ENCODE measurements at regions not wholly inside any gene's neighbourhood (a gene's known extent, or its start where the extent isn't known, plus 50 kb on each side); places are given as distances from the start of the nearest gene placed in this dataset.
A peak's percentile ranks its signal among the peaks of the same experiment; 100 is the strongest.

GRCh38 chr7:131186816-131187215 is 140.9 kb upstream of the MKLN1 start:
- H4K8ac ChIP-seq (ENCODE audit: low read length) = no peak overlapping the region
- H3K4ac ChIP-seq (ENCODE audit: low read depth in 1 of 2, low read length in 2 of 2) = no peak overlapping the region
- H3K27me3 ChIP-seq (ENCODE audit: control insufficient read depth in 1 of 2, insufficient read depth in 1 of 2, low read length in 2 of 2) = no peaks in the 10 kb centered on the region
- no peak overlapping the region for H3K23ac ChIP-seq (ENCODE audit: low read length in 2 of 2)
- H2BK5ac ChIP-seq (ENCODE audit: low read depth, low read length, poor library complexity, severe bottlenecking) = no peak overlapping the region
- H2AFZ ChIP-seq (ENCODE audit: low read depth, low read length) = no peak overlapping the region
- H3K4me1 ChIP-seq (ENCODE audit: control insufficient read depth, insufficient read depth, low read depth, low read length) = peaks cover 17% of the 10 kb centered on the region
- H3K9me3 ChIP-seq (ENCODE audit: control insufficient read depth, low read length) = peaks cover 23% of the 10 kb centered on the region
- H3K36me3 ChIP-seq (ENCODE audit: control insufficient read depth in 1 of 2, insufficient read depth in 2 of 2, low read depth in 1 of 2, low read length in 2 of 2) = no peaks in the 10 kb centered on the region
- no peak overlapping the region for H4K91ac ChIP-seq (ENCODE audit: low read length)
- peak overlapping the region in 1 of 2 experiments; percentile 48 for H3K4me3 ChIP-seq (ENCODE audit: insufficient read depth in 1 of 2, low read depth in 1 of 2, low read length in 2 of 2)
- H2AK5ac ChIP-seq (ENCODE audit: low read length, severe bottlenecking) = peak overlapping the region; percentile 69
- no peak overlapping the region for H2BK12ac ChIP-seq (ENCODE audit: low read length in 2 of 2)
- H3K9ac ChIP-seq (ENCODE audit: low read length) = no peak overlapping the region
- 92% methylated on average over 7 of the region's 7 CpGs for WGBS
- no peaks in the 10 kb centered on the region for H3K79me1 ChIP-seq (replicated peaks; ENCODE audit: low read length, poor library complexity, severe bottlenecking)
- H3K18ac ChIP-seq (ENCODE audit: low read depth in 1 of 2, low read length in 2 of 2) = peak overlapping the region; percentile 4 to 66
- H3K27ac ChIP-seq (ENCODE audit: low read length, poor library complexity, severe bottlenecking) = no peak overlapping the region
- no peak overlapping the region for H3K14ac ChIP-seq (ENCODE audit: low read length in 2 of 2)
- DNase-seq = no peak
- no peak overlapping the region for H3K4me2 ChIP-seq (ENCODE audit: low read length, poor library complexity, severe bottlenecking)
- H2BK120ac ChIP-seq (ENCODE audit: low read depth, low read length) = no peak overlapping the region
- H2BK15ac ChIP-seq (ENCODE audit: low read depth, poor library complexity, severe bottlenecking) = no peak overlapping the region

DNA sequence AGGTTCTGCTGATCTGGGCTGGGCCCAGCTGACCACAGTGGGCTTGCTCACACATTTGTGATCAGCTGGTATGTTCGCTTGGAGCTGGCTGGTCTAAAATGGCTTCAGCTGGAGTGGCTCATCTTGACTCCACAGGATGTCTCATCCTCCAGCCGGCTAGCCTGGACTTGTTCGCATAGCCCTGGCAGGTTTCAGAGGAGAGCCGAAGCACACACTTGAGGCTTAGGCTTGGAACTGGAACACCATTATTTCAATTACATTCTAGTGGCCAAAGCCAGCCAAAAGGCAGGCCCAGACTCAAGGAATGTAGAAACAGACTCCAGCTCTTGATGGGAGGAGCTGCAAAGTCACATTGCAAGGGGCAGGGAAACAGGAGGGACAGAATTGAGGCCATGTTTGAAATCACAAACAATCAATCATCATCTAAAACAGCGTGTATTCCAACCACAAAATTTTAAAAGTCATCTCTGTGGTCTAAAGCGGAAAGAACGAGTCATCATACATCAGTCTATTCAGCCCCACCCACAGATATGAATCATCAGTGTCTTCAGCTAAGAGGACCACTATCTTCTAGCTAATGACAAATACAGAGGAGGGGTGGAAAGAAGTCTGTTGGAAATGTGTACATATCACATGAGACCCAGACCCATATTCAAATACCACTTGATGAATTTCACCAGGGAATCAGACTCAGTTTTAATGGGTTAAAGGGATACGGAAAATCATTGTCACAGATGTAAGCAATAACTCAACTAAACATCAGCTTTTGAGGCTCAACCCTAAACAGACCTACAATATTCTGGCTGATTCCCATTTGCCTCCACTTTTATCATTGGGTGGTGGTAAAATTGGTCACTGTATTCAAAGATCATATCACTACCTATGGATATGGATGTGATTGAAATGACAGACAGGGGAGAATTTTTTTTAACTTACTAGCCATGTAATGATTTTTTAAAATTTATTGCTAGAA is 139.0 kb upstream of the MKLN1 start:
- Histone ChIP-seq H3K4ac (ENCODE audit: low read depth in 1 of 2, low read length in 2 of 2) (peak overlapping the region; percentile 22 to 73), H2AFZ (ENCODE audit: low read depth, low read length) (no peak overlapping the region), H2BK5ac (ENCODE audit: low read depth, low read length, poor library complexity, severe bottlenecking) (peak overlapping the region; percentile 74), H3K4me3 (ENCODE audit: insufficient read depth in 1 of 2, low read depth in 1 of 2, low read length in 2 of 2) (peak overlapping the region in 1 of 2 experiments; percentile 17), H3K4me2 (ENCODE audit: low read length, poor library complexity, severe bottlenecking) (no peak overlapping the region), H3K79me1 (replicated peaks; ENCODE audit: low read length, poor library complexity, severe bottlenecking) (no peaks in the 10 kb centered on the region), H3K9me3 (ENCODE audit: control insufficient read depth, low read length) (peaks cover 23% of the 10 kb centered on the region), H3K27ac (ENCODE audit: low read length, poor library complexity, severe bottlenecking) (peak overlapping the region; percentile 85), H3K9ac (ENCODE audit: low read length) (peak overlapping the region; percentile 68), H3K4me1 (ENCODE audit: control insufficient read depth, insufficient read depth, low read depth, low read length) (peaks cover 22% of the 10 kb centered on the region), H2AK5ac (ENCODE audit: low read length, severe bottlenecking) (peak overlapping the region; percentile 49), H3K14ac (ENCODE audit: low read length in 2 of 2) (peak overlapping the region in 1 of 2 experiments; percentile 2), H3K36me3 (ENCODE audit: control insufficient read depth in 1 of 2, insufficient read depth in 2 of 2, low read depth in 1 of 2, low read length in 2 of 2) (no peaks in the 10 kb centered on the region), H2BK120ac (ENCODE audit: low read depth, low read length) (peak overlapping the region; percentile 21), H2BK15ac (ENCODE audit: low read depth, poor library complexity, severe bottlenecking) (peak overlapping the region; percentile 73), H2BK12ac (ENCODE audit: low read length in 2 of 2) (peak overlapping the region; percentile 38 to 70), H3K18ac (ENCODE audit: low read depth in 1 of 2, low read length in 2 of 2) (peak overlapping the region; percentile 37 to 88), H3K27me3 (ENCODE audit: control insufficient read depth in 1 of 2, insufficient read depth in 1 of 2, low read length in 2 of 2) (no peaks in the 10 kb centered on the region), H4K8ac (ENCODE audit: low read length) (peak overlapping the region; percentile 81), H4K91ac (ENCODE audit: low read length) (peak overlapping the region; percentile 2), H3K23ac (ENCODE audit: low read length in 2 of 2) (peak overlapping the region in 1 of 2 experiments; percentile 34)
- DNase-seq = peak; percentile 98
- 9% methylated on average over 7 of the region's 8 CpGs for WGBS

- Histone ChIP-seq H3K27ac (ENCODE audit: low read length, poor library complexity, severe bottlenecking) (peak overlapping the region; percentile 93), H3K9me3 (ENCODE audit: control insufficient read depth, low read length) (peaks cover 23% of the 10 kb centered on the region), H3K4me2 (ENCODE audit: low read length, poor library complexity, severe bottlenecking) (no peak overlapping the region), H4K8ac (ENCODE audit: low read length) (no peak overlapping the region), H3K36me3 (ENCODE audit: control insufficient read depth in 1 of 2, insufficient read depth in 2 of 2, low read depth in 1 of 2, low read length in 2 of 2) (no peaks in the 10 kb centered on the region), H3K4ac (ENCODE audit: low read depth in 1 of 2, low read length in 2 of 2) (no peak overlapping the region), H3K4me1 (ENCODE audit: control insufficient read depth, insufficient read depth, low read depth, low read length) (peaks cover 20% of the 10 kb centered on the region), H2BK15ac (ENCODE audit: low read depth, poor library complexity, severe bottlenecking) (no peak overlapping the region), H3K14ac (ENCODE audit: low read length in 2 of 2) (no peak overlapping the region), H3K9ac (ENCODE audit: low read length) (peak overlapping the region; percentile 68), H3K79me1 (replicated peaks; ENCODE audit: low read length, poor library complexity, severe bottlenecking) (no peaks in the 10 kb centered on the region), H2BK12ac (ENCODE audit: low read length in 2 of 2) (peak overlapping the region in 1 of 2 experiments; percentile 29), H3K23ac (ENCODE audit: low read length in 2 of 2) (no peak overlapping the region), H3K4me3 (ENCODE audit: insufficient read depth in 1 of 2, low read depth in 1 of 2, low read length in 2 of 2) (peak overlapping the region in 1 of 2 experiments; percentile 33), H2AFZ (ENCODE audit: low read depth, low read length) (no peak overlapping the region), H2AK5ac (ENCODE audit: low read length, severe bottlenecking) (peak overlapping the region; percentile 69), H2BK5ac (ENCODE audit: low read depth, low read length, poor library complexity, severe bottlenecking) (peak overlapping the region; percentile 79), H3K27me3 (ENCODE audit: control insufficient read depth in 1 of 2, insufficient read depth in 1 of 2, low read length in 2 of 2) (no peaks in the 10 kb centered on the region), H4K91ac (ENCODE audit: low read length) (no peak overlapping the region), H2BK120ac (ENCODE audit: low read depth, low read length) (no peak overlapping the region), H3K18ac (ENCODE audit: low read depth in 1 of 2, low read length in 2 of 2) (peak overlapping the region; percentile 8 to 11)
- WGBS = 96% methylated on average over 5 of the region's 5 CpGs
- DNase-seq = peak; percentile 24
These were observed 138.2 kb upstream of the MKLN1 start for GRCh38 chr7:131189488-131189887.

DNA sequence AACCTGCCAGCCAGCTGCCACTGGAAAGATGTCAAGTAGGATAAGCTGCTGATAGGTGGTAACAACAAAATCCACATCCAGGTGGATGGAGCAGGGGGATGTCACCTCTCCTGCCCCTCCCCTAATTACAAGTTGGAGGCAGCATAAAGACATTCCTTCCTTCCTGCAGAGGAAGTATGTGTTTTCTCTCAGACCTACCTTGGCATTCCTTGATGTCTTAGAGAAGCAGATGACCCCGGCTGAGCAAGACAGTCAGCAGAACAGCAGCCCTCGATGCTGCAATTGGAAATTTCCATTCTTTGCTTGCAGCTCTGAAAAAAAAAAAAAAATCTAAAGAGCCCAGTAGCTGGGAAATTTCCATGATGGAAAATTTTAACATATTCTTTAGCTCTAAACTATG is 137.5 kb upstream of the MKLN1 start:
- peak; percentile 82 for DNase-seq
- Histone ChIP-seq H2BK12ac (ENCODE audit: low read length in 2 of 2) (peak overlapping the region; percentile 66 to 89), H3K4me1 (ENCODE audit: control insufficient read depth, insufficient read depth, low read depth, low read length) (peaks cover 20% of the 10 kb centered on the region), H2BK5ac (ENCODE audit: low read depth, low read length, poor library complexity, severe bottlenecking) (peak overlapping the region; percentile 79), H3K79me1 (replicated peaks; ENCODE audit: low read length, poor library complexity, severe bottlenecking) (no peaks in the 10 kb centered on the region), H2AFZ (ENCODE audit: low read depth, low read length) (peak overlapping the region; percentile 29), H3K27ac (ENCODE audit: low read length, poor library complexity, severe bottlenecking) (peak overlapping the region; percentile 93), H4K91ac (ENCODE audit: low read length) (peak overlapping the region; percentile 68), H3K36me3 (ENCODE audit: control insufficient read depth in 1 of 2, insufficient read depth in 2 of 2, low read depth in 1 of 2, low read length in 2 of 2) (no peaks in the 10 kb centered on the region), H3K18ac (ENCODE audit: low read depth in 1 of 2, low read length in 2 of 2) (peak overlapping the region; percentile 33 to 54), H3K4me2 (ENCODE audit: low read length, poor library complexity, severe bottlenecking) (no peak overlapping the region), H2BK120ac (ENCODE audit: low read depth, low read length) (peak overlapping the region; percentile 34), H2AK5ac (ENCODE audit: low read length, severe bottlenecking) (peak overlapping the region; percentile 86), H3K9me3 (ENCODE audit: control insufficient read depth, low read length) (peaks cover 23% of the 10 kb centered on the region), H3K4ac (ENCODE audit: low read depth in 1 of 2, low read length in 2 of 2) (peak overlapping the region in 1 of 2 experiments; percentile 86), H3K27me3 (ENCODE audit: control insufficient read depth in 1 of 2, insufficient read depth in 1 of 2, low read length in 2 of 2) (no peaks in the 10 kb centered on the region), H3K23ac (ENCODE audit: low read length in 2 of 2) (no peak overlapping the region), H3K14ac (ENCODE audit: low read length in 2 of 2) (no peak overlapping the region), H2BK15ac (ENCODE audit: low read depth, poor library complexity, severe bottlenecking) (no peak overlapping the region), H3K9ac (ENCODE audit: low read length) (peak overlapping the region; percentile 68), H4K8ac (ENCODE audit: low read length) (no peak overlapping the region), H3K4me3 (ENCODE audit: insufficient read depth in 1 of 2, low read depth in 1 of 2, low read length in 2 of 2) (peak overlapping the region in 1 of 2 experiments; percentile 33)
- WGBS = 2% methylated on average over 2 of the region's 2 CpGs

Data from mesenchymal stem cell (in vitro differentiated cells and primary cell).